HG03432 (cell line): ENCODE measurements at regions not wholly inside any gene's neighbourhood (a gene's known extent, or its start where the extent isn't known, plus 50 kb on each side); places are given as distances from the start of the nearest gene placed in this dataset.
"Not testable (repeated sequence)": the region's sequence is repeated elsewhere in the genome, so short reads cannot be mapped to it uniquely, and the experiment has no call there.

Source experiments
- ATAC-seq: cut with Tn5 transposase; IDR thresholded peaks from one replicate; pipeline ENCODE4 v1.9.1; 2021; ENCODE audit warnings: mild to moderate bottlenecking, moderate library complexity; ENCODE audit not compliant: unreplicated experiment

GRCh38 chr5:110985882-110986281 is 85.6 kb upstream of the TSLP start:
- ATAC-seq: not testable (repeated sequence)

- not testable (repeated sequence) for ATAC-seq
Observed at GRCh38 chr5:110987573-110987972, 83.9 kb upstream of the TSLP start.

GRCh38 chr5:110996742-110997141 is 74.8 kb upstream of the TSLP start:
- no peak for ATAC-seq

- ATAC-seq: no peak
Observed at GRCh38 chr5:111002036-111002435, 69.5 kb upstream of the TSLP start.

- ATAC-seq: no peak
Observed at GRCh38 chr5:111003623-111004022, 67.9 kb upstream of the TSLP start.

GRCh38 chr5:111004291-111004690 is 67.2 kb upstream of the TSLP start:
- ATAC-seq: no peak

- no peak for ATAC-seq
Observed at GRCh38 chr5:111010783-111011182, 60.7 kb upstream of the TSLP start.

- ATAC-seq: no peak
Observed at GRCh38 chr5:111013011-111013410, 58.5 kb upstream of the TSLP start.

GRCh38 chr5:111016801-111017200 is 54.7 kb upstream of the TSLP start:
- no peak for ATAC-seq

GRCh38 chr5:111017731-111018130 is 53.8 kb upstream of the TSLP start:
- no peak for ATAC-seq
